Renal pelvis (tissue), 1 donor: ENCODE measurements at regions not wholly inside any gene's neighbourhood (a gene's known extent, or its start where the extent isn't known, plus 50 kb on each side); places are given as distances from the start of the nearest gene placed in this dataset.
"Not testable (repeated sequence)": the region's sequence is repeated elsewhere in the genome, so short reads cannot be mapped to it uniquely, and the experiment has no call there.

Source experiments
- DNase-seq: peaks from one replicate; pipeline ENCODE4 v3.0.0-alpha.2; 2013

- DNase-seq, result no peak
Observed at GRCh38 chr22:26804911-26805539, 147.6 kb downstream of the MIAT start.

DNA sequence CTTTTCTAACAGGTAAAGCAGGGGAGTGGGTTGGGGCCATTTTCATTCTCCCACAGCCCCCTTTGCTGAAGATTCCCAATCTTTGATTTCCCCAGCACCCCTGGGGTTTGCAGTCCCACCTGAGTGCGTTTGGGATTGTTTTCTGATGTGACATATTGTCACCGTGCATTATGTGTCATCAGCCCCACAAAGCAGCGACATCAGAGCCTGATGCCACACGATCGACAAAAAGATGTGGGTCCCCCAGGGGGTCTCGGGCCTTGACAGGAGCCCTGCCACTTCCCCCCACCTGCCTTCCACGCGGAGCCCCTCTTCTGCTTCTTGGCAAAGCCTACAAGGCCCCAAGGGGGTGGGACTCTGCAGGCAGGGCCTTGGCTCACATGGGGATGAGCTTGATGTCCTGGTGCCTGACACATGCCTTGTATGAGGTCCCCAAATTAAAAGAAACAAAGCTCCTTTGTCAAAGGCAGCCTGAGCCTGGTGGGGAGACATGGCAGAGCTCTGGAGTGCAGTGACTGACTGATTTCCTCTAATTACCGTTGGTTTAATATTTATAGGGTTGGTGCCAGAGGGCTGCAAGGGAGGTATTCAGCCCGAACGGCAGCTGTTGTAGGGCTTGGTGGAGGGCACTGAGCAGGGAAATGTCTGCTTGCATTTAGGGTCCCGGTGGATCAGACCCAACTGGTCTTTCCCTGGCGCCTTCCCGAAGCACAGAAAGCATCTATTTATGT, 149.2 kb downstream of the MIAT start:
- peak; percentile 40 for DNase-seq

DNA sequence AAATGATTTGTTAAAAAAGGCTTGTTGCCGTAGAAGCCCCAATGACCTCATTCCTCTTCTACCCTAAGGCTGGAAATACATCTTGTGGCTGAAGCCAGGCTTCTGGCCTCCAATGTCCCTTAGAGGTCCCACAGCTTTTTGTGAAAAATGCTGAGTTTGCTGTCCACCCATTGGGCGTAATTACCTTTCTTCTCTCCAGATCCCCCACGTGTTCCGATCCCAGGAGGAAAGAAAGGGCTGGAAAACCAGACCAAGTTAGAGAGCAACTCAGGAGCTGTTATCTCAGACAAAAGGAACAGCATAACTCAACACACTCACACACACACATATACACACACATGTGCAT, 154.2 kb downstream of the MIAT start:
- DNase-seq, result no peak

DNA sequence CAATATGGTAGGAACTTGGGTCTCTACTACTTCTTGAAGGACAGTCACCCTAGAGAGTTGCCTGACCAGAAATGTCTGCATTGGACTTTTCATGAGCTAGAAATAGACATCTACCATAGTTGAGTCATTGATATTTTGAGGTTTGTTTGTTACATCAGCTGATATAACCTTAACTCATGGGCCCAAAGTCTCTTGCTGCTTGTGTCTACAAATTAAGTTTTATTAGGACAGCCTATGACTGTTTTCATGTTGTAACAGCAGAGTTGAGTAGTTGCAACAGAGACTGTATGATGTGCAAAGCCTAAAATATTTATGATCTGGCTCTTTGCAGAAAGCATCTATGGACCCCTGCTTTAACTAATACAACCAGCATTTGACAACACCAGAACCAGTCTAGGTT, 155.3 kb downstream of the MIAT start:
- no peak for DNase-seq

- DNase-seq, result no peak
Observed at GRCh38 chr22:26816726-26817125, 159.3 kb downstream of the MIAT start.

GRCh38 chr22:26817926-26818325, 160.5 kb downstream of the MIAT start:
- DNase-seq, result no peak

- DNase-seq, result no peak
Observed at GRCh38 chr22:26821854-26822253, 164.5 kb downstream of the MIAT start.

DNA sequence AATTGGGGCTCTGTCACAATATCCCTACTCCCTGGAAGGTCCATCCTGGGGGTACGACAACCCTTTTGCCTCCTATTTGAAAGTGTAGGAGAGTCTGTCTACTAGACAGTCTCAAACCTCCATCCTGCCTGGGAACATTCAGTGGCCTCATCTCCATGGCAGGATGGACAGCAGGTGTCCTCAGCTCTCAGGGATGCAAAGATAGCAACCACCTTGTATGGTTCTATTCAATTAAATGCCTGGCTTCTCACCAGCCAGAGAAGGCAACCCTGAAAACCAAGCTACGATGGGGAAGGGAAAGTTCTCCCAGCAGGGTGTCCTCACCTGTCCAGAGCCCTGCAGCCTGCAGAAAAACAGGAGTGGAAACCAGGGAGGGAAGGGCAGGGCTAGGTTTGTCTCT, 164.9 kb downstream of the MIAT start:
- no peak for DNase-seq

DNA sequence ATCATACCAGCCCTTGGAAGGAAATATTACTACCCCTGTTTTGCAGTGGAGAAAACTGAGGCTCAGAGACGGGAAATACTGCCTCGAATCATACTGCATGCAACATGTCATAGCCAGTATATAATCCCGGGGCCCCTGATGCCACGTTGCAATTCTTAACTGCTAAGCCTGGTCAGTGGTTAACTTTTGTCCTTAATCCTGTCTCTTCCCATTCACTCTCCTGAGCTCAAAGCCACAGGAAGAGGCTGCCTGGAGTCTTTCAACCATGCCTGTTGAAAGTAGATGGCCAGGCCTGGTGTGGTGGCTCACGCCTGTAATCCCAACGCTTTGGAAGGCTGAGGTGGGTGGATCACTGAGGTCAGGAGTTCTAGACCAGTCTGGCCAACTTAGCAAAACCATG, 166.6 kb downstream of the MIAT start:
- DNase-seq, result no peak

- DNase-seq, result no peak
Observed at GRCh38 chr22:26825960-26826935, 168.9 kb downstream of the MIAT start.

GRCh38 chr22:26827611-26828010, 170.2 kb downstream of the MIAT start:
- DNase-seq, result no peak

DNA sequence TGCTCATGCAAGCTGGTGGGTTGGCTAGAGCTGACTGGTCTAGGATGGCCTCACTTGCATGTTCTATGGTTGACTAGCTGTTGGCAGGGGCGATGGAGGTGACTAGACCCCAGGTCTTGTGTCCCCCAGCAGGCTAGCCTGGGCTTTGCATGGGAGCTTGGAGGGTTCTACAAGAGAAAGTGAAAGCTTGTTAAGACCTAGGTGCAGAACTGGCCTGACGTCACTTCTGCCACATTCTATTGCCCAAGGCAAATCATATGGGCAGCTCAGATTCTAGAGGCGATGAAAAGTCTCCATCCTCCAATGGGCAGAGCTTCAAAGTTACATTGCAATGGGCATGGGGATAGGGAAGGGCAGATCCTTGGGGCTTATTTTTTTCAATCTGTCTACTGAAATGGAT, 170.9 kb downstream of the MIAT start:
- DNase-seq, result no peak

- DNase-seq, result no peak
Observed at GRCh38 chr22:26830837-26831236, 173.4 kb downstream of the MIAT start.

DNA sequence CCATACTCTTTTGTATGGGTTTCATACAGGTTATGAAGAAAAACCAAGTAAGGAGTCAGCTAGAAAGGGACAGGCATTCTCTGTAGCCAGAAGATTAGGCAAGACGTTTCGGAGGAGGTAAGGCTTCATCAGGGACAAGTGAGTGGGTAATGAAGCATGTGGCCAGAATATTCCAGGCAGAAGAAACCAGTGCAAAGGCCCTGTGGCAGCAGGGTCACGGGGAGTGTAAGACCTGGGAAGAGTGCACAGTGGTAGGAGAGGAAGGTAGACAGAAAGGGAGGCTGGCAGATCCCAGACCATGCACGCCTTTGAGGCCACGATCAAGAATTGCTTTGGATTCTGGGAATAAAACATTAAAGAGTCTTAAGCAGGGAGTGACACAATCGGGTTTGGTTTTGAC, 177.6 kb downstream of the MIAT start:
- DNase-seq, result no peak

DNA sequence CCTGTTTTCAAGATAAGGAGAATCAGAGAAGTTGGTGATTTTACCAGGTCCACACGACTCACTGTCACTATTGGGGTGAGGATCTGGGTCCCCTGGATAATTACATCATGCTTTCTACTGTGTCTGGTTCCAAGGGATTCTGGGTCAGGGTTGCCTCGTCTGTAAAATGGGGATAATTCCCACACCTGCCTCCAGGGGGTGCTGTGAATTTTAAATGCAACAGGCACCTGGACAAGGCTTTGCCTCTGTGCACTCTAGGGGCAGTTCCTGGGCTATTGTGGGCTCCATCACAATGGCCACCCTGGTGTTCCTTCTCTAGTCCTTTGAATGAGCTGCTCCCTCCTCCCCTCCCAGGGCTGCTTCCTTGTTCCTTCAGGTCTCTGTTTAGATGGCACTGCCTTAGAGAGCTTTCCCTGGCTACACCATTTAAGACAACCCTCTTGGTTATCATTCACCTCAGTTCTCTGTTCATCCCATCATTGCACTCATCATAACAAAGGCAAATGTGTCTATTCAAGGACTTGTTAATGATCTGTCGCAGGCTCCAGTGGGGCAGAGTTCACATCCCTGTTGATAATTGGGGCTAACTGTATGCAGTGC, 178.6 kb downstream of the MIAT start:
- DNase-seq, result no peak

- no peak for DNase-seq
Observed at GRCh38 chr22:26837784-26838470, 180.5 kb downstream of the MIAT start.

GRCh38 chr22:26838471-26838825, 181.1 kb downstream of the MIAT start:
- DNase-seq, result no peak

GRCh38 chr22:26839216-26839615, 181.8 kb downstream of the MIAT start:
- no peak for DNase-seq

DNA sequence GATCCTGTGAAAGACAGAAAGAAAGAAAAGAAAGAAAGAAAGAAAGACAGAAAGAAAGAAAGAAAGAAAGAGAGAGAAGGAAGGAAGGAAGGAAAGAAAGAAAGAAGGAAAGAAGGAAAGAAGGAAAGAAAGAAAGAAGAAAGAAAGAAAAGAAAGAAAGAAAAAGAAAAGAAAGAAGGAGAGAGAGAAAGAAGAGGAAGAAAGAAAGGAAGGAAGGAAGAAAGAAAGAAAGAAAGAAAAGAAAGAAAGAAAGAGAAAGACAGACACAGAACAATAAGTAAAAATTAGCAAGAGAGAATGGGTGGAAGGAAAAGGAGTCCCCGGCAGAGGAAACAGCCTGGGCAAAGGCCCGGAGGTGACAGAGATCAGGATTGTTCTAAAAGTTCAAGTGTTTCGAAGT, 183.4 kb downstream of the MIAT start:
- DNase-seq, result not testable (repeated sequence)

GRCh38 chr22:26842103-26842502, 184.7 kb downstream of the MIAT start:
- DNase-seq, result no peak

GRCh38 chr22:26845021-26845743, 187.8 kb downstream of the MIAT start:
- DNase-seq, result no peak
